Lower leg skin (tissue), 4 donors: ENCODE measurements at regions not wholly inside any gene's neighbourhood (a gene's known extent, or its start where the extent isn't known, plus 50 kb on each side); places are given as distances from the start of the nearest gene placed in this dataset.
"Not testable (repeated sequence)": the region's sequence is repeated elsewhere in the genome, so short reads cannot be mapped to it uniquely, and the experiment has no call there.

Source experiments
- DNase-seq, 2 donors: peaks; one replicate each; pipeline ENCODE4 v3.0.0-alpha.2; 2019; ENCODE audit warnings: low spot score in 2 of 2
- H3K4me3 ChIP-seq: fragments of 200-600 bp; sonication (generic); 2 replicates; pipeline ENCODE4 v1.5.1; 2017; ENCODE audit warnings: mild to moderate bottlenecking, low read depth; ENCODE audit not compliant: poor library complexity, severe bottlenecking
- CTCF ChIP-seq, 3 donors: fragments of 450-650 bp; IDR thresholded peaks; one replicate each; pipeline ENCODE4 v1.5.1; 2016; ENCODE audit warnings: antibody characterized with exemption in 3 of 3, mild to moderate bottlenecking in 3 of 3, moderate library complexity in 2 of 3
- POLR2A ChIP-seq, 2 donors: fragments of 450-650 bp; IDR thresholded peaks; one replicate each; pipeline ENCODE4 v1.6.1; 2016 to 2017; ENCODE audit warnings: antibody characterized with exemption in 2 of 2, mild to moderate bottlenecking in 1 of 2, moderate library complexity in 1 of 2
- WGBS, 2 donors: methylation state at CpG; one replicate each; pipeline ENCODE4 v1.1.5; 2018; 5-methylcytosine and 5-hydroxymethylcytosine counted together
- intact Hi-C: fragments of 100-400 bp; cut with DNase I; formaldehyde crosslinking; loops from one replicate; pipeline ENCODE4 v1.15.0; 2023; ENCODE audit warnings: low total_unique reads

GRCh38 chr17:45668316-45668715, 115.8 kb upstream of the CRHR1 start:
- intact Hi-C loops: no loop called here
- WGBS, 2 donors: 90 to 92% methylated on average over 4 of the region's 4 CpGs
- DNase-seq: no peak
- TF ChIP-seq POLR2A (IDR thresholded peaks at IDR 0.05) (no peak), CTCF (IDR thresholded peaks at IDR 0.05) (no peak)
- H3K4me3 ChIP-seq: no peak overlapping the region

GRCh38 chr17:45672301-45672700, 111.8 kb upstream of the CRHR1 start:
- WGBS, 2 donors: 66 to 75% methylated on average over 15 to 16 of the region's 16 CpGs
- no peak for DNase-seq
- intact Hi-C loops: no loop called here
- TF ChIP-seq CTCF (IDR thresholded peaks at IDR 0.05) (no peak), POLR2A (IDR thresholded peaks at IDR 0.05) (no peak)
- H3K4me3 ChIP-seq: no peak overlapping the region

- intact Hi-C loops: no loop called here
- no peak overlapping the region for H3K4me3 ChIP-seq
- DNase-seq: no peak
- 87 to 88% methylated on average over 5 of the region's 5 CpGs for WGBS, 2 donors
- TF ChIP-seq CTCF (IDR thresholded peaks at IDR 0.05): no peak
- TF ChIP-seq POLR2A (IDR thresholded peaks at IDR 0.05): no peak
Observed at GRCh38 chr17:45672792-45673191, 111.3 kb upstream of the CRHR1 start.

- intact Hi-C loops: not testable (repeated sequence)
Observed at GRCh38 chr17:45673759-45674158, 110.4 kb upstream of the CRHR1 start.

GRCh38 chr17:45675012-45675411, 109.1 kb upstream of the CRHR1 start:
- DNase-seq: no peak
- no peak overlapping the region for H3K4me3 ChIP-seq
- 74 to 75% methylated on average over 7 of the region's 7 CpGs for WGBS, 2 donors
- intact Hi-C loops: no loop called here
- TF ChIP-seq POLR2A (IDR thresholded peaks at IDR 0.05) (no peak), CTCF (IDR thresholded peaks at IDR 0.05) (no peak)

More at GRCh38 chr17:45673759-45674158, 110.4 kb upstream of the CRHR1 start:
- H3K4me3 ChIP-seq, DNase-seq: not testable (repeated sequence)
- 89 to 90% methylated on average over 5 of the region's 5 CpGs for WGBS, 2 donors

- intact Hi-C loops: no loop called here
- TF ChIP-seq POLR2A (IDR thresholded peaks at IDR 0.05) (no peak), CTCF (IDR thresholded peaks at IDR 0.05) (no peak)
- DNase-seq: no peak
- WGBS, 2 donors: 78 to 84% methylated on average over 3 of the region's 3 CpGs
- no peak overlapping the region for H3K4me3 ChIP-seq
Observed at GRCh38 chr17:45675892-45676291, 108.2 kb upstream of the CRHR1 start.
